H1 (cell line): ENCODE measurements at regions not wholly inside any gene's neighbourhood (a gene's known extent, or its start where the extent isn't known, plus 50 kb on each side); places are given as distances from the start of the nearest gene placed in this dataset.

Experiments used
- CTCF ChIA-PET: fragments of 300-600 bp; sonication (Branson Sonifier 250); formaldehyde crosslinking; loops from one replicate; lab custom pipeline; 2021; ENCODE audit not compliant: partially characterized antibody; lab: Charles Lee
- POLR2A ChIA-PET: fragments of 300-600 bp; sonication (Branson Sonifier 250); formaldehyde crosslinking; loops from one replicate; lab custom pipeline; 2021; ENCODE audit warnings: inconsistent platforms; ENCODE audit not compliant: partially characterized antibody; lab: Charles Lee
- DNase-seq, 2 experiments: peaks; one replicate each; pipeline versions ENCODE4 v3.0.0 to v3.0.0-alpha.2; 2010 to 2022; ENCODE audit warnings: low spot score in 2 of 2, low read depth in 1 of 2, mixed read lengths in 1 of 2
- FAIRE-seq: peaks from 2 replicates; lab custom pipeline; 2011; peaks lifted over from hg19 to GRCh38; lab: Jason Lieb, UNC
- H2AFZ ChIP-seq: 2 replicates; pipeline ENCODE4 v1.8.1; 2012; ENCODE audit warnings: low read length, inconsistent platforms
- H2AK5ac ChIP-seq: 2 replicates; pipeline ENCODE4 v1.6.1; 2013; ENCODE audit warnings: low read depth, low read length
- H2BK120ac ChIP-seq: replicated peaks from 2 replicates; pipeline ENCODE3; 2013; ENCODE audit warnings: low read depth, low read length, inconsistent platforms
- H2BK12ac ChIP-seq: 2 replicates; pipeline ENCODE4 v1.6.1; 2013; ENCODE audit warnings: low read depth, low read length
- H2BK15ac ChIP-seq: 2 replicates; pipeline ENCODE4 v1.6.1; 2013; ENCODE audit warnings: low read length
- H2BK20ac ChIP-seq: 2 replicates; pipeline ENCODE4 v1.6.1; 2013; ENCODE audit warnings: low read length
- H2BK5ac ChIP-seq: 2 replicates; pipeline ENCODE4 v1.6.1; 2013; ENCODE audit warnings: low read depth, low read length
- H3K14ac ChIP-seq: 2 replicates; pipeline ENCODE4 v1.6.1; 2013; ENCODE audit warnings: inconsistent platforms; ENCODE audit not compliant: insufficient read length
- H3K18ac ChIP-seq: 2 replicates; pipeline ENCODE4 v1.6.1; 2013; ENCODE audit warnings: low read length; ENCODE audit errors: extremely low read depth
- H3K23ac ChIP-seq: 2 replicates; pipeline ENCODE4 v1.6.1; 2013; ENCODE audit warnings: inconsistent platforms; ENCODE audit not compliant: insufficient read length
- H3K23me2 ChIP-seq: 2 replicates; pipeline ENCODE4 v1.6.1; 2013; ENCODE audit warnings: low read depth, low read length
- H3K27ac ChIP-seq: 2 replicates; pipeline ENCODE4 v1.6.1; 2011; ENCODE audit warnings: low read depth, low read length, inconsistent platforms
- H3K27me3 ChIP-seq, 4 experiments: replicated peaks in 1 of 4; 1 replicate in 1 of 4; 2 replicates in 3 of 4; pipeline versions ENCODE4 v1.6.1 to v1.8.1; 2011 to 2013; ENCODE audit warnings: low read length in 3 of 4, mild to moderate bottlenecking in 3 of 4, inconsistent platforms in 2 of 4, mixed read lengths in 2 of 4, moderate library complexity in 1 of 4; ENCODE audit not compliant: control insufficient read depth in 3 of 4, insufficient read depth in 3 of 4; ENCODE audit errors: extremely low read depth in 1 of 4
- H3K36me3 ChIP-seq, 4 experiments: 2 replicates each; pipeline versions ENCODE4 v1.6.1 to v1.8.1; 2011 to 2013; ENCODE audit warnings: mild to moderate bottlenecking in 4 of 4, low read length in 3 of 4, moderate library complexity in 2 of 4, control low read depth in 1 of 4, inconsistent platforms in 1 of 4; ENCODE audit not compliant: insufficient read depth in 4 of 4, control insufficient read depth in 2 of 4
- H3K4ac ChIP-seq: replicated peaks from 2 replicates; pipeline ENCODE3; 2013; ENCODE audit warnings: low read length, low read depth, mixed read lengths, inconsistent platforms; ENCODE audit not compliant: insufficient read length
- H3K4me1 ChIP-seq, 4 experiments: replicated peaks in 1 of 4; 1 replicate in 1 of 4; 2 replicates in 3 of 4; pipeline versions ENCODE4 v1.6.1 to v1.8.1; 2011 to 2013; ENCODE audit warnings: low read length in 3 of 4, inconsistent platforms in 2 of 4, mixed read lengths in 1 of 4; ENCODE audit not compliant: insufficient read depth in 4 of 4, control insufficient read depth in 3 of 4
- H3K4me2 ChIP-seq, 2 experiments: 2 replicates each; pipeline versions ENCODE4 v1.6.1 to v1.8.1; 2011 to 2013; ENCODE audit warnings: low read depth in 2 of 2, low read length in 2 of 2, control low read depth in 1 of 2, inconsistent platforms in 1 of 2, mild to moderate bottlenecking in 1 of 2; ENCODE audit not compliant: insufficient read depth in 1 of 2
- H3K4me3 ChIP-seq, 4 experiments: fragments of 200-600, 300-600 bp in 1 of 4; sonication (generic), shearing (Covaris generic), sonication (Bioruptor Twin) in 1 of 4; 2 replicates each; pipeline versions ENCODE4 v1.5.1 to v1.8.1; 2011 to 2016; ENCODE audit warnings: low read length in 4 of 4, low read depth in 3 of 4, control low read depth in 2 of 4, inconsistent platforms in 2 of 4, mild to moderate bottlenecking in 2 of 4, mixed read lengths in 1 of 4, moderate library complexity in 1 of 4; ENCODE audit not compliant: insufficient read depth in 2 of 4; ENCODE audit errors: extremely low read depth in 1 of 4
- H3K56ac ChIP-seq: replicated peaks from 2 replicates; pipeline ENCODE3; 2013; ENCODE audit warnings: low read depth, mild to moderate bottlenecking, mixed read lengths, low read length, inconsistent platforms; ENCODE audit not compliant: insufficient read length
- H3K79me1 ChIP-seq: 2 replicates; pipeline ENCODE4 v1.6.1; 2013; ENCODE audit warnings: low read depth, low read length, control low read depth
- H3K79me2 ChIP-seq, 2 experiments: 2 replicates each; pipeline versions ENCODE4 v1.6.1 to v1.8.1; 2012 to 2013; ENCODE audit warnings: low read length in 2 of 2, mild to moderate bottlenecking in 2 of 2, inconsistent platforms in 1 of 2; ENCODE audit not compliant: insufficient read depth in 2 of 2, control insufficient read depth in 1 of 2
- H3K9ac ChIP-seq, 4 experiments: replicated peaks in 1 of 4; 1 replicate in 1 of 4; 2 replicates in 3 of 4; pipeline versions ENCODE4 v1.6.1 to v1.8.1; 2011 to 2013; ENCODE audit warnings: low read depth in 3 of 4, low read length in 3 of 4, control low read depth in 2 of 4, mild to moderate bottlenecking in 2 of 4, moderate library complexity in 2 of 4, inconsistent platforms in 1 of 4; ENCODE audit errors: extremely low read depth in 1 of 4
- H3K9me3 ChIP-seq, 2 experiments: 2 replicates each; pipeline versions ENCODE4 v1.6.1 to v1.8.1; 2012 to 2013; ENCODE audit warnings: mild to moderate bottlenecking in 2 of 2, moderate library complexity in 2 of 2, control low read depth in 1 of 2, inconsistent platforms in 1 of 2, low read depth in 1 of 2, low read length in 1 of 2, mixed read lengths in 1 of 2; ENCODE audit not compliant: insufficient read depth in 2 of 2
- H4K20me1 ChIP-seq, 2 experiments: replicated peaks in 1 of 2; 2 replicates each; pipeline versions ENCODE3 to v1.8.1; 2011 to 2013; ENCODE audit warnings: inconsistent platforms in 2 of 2, low read length in 2 of 2, mild to moderate bottlenecking in 1 of 2; ENCODE audit not compliant: insufficient read depth in 2 of 2, control insufficient read depth in 1 of 2
- H4K5ac ChIP-seq: 2 replicates; pipeline ENCODE4 v1.6.1; 2013; ENCODE audit warnings: low read length, low read depth, mixed read lengths, inconsistent platforms; ENCODE audit not compliant: insufficient read length
- H4K8ac ChIP-seq: 2 replicates; pipeline ENCODE4 v1.8.0; 2013; ENCODE audit warnings: mild to moderate bottlenecking, moderate library complexity, low read length, inconsistent platforms; ENCODE audit not compliant: insufficient read depth; ENCODE audit errors: extremely low read depth
- H4K91ac ChIP-seq: replicated peaks from 2 replicates; pipeline ENCODE3; 2013; ENCODE audit warnings: low read length, mixed read lengths, inconsistent platforms; ENCODE audit not compliant: insufficient read length
- BACH1 ChIP-seq: IDR thresholded peaks from 2 replicates; pipeline ENCODE4 v1.6.1; 2012; ENCODE audit warnings: low read length, improper control_type of control experiment
- BRCA1 ChIP-seq: IDR thresholded peaks from 2 replicates; pipeline ENCODE4 v1.6.1; 2012; ENCODE audit warnings: low read depth, low read length, improper control_type of control experiment
- CBX8 ChIP-seq: fragments of 300-800, 300-1000 bp; sonication (generic); IDR thresholded peaks from 2 replicates; pipeline ENCODE4 v1.7.1; 2016; ENCODE audit warnings: low read depth, low read length, borderline replicate concordance
- GTF2F1 ChIP-seq: IDR thresholded peaks from 2 replicates; pipeline ENCODE4 v1.6.1; 2012; ENCODE audit warnings: low read depth, low read length, improper control_type of control experiment, borderline replicate concordance
- RBBP5 ChIP-seq: IDR thresholded peaks from 2 replicates; pipeline ENCODE4 v1.7.1; 2012; ENCODE audit warnings: low read depth, mild to moderate bottlenecking, inconsistent platforms, low read length, moderate library complexity, borderline replicate concordance
- RNF2 ChIP-seq: fragments of 200-900, 300-1000 bp; sonication (generic); IDR thresholded peaks from 2 replicates; pipeline ENCODE4 v1.7.1; 2016; ENCODE audit warnings: borderline replicate concordance, low read depth, mild to moderate bottlenecking, antibody characterized with exemption, low read length; ENCODE audit not compliant: poor library complexity, severe bottlenecking; ENCODE audit errors: missing control alignments
- WGBS, 2 experiments: shearing (Covaris generic) in 1 of 2; methylation state at CpG; one replicate each; pipeline versions ENCODE4 v1.1.6 to v1.1.7; 2013 to 2015; ENCODE audit warnings: low lambda C conversion rate in 2 of 2, mixed read lengths in 2 of 2, inconsistent platforms in 1 of 2, low coverage in 1 of 2, missing lambda C conversion rate in 1 of 2; ENCODE audit not compliant: insufficient replicate concordance in 2 of 2, insufficient coverage in 1 of 2, insufficient read length in 1 of 2; ENCODE audit errors: extremely low coverage in 1 of 2, missing lambda C conversion rate in 1 of 2; 5-methylcytosine and 5-hydroxymethylcytosine counted together
- TF ChIP-seq, protein P1 (sequence below): IDR thresholded peaks from 2 replicates; pipeline ENCODE4 v1.6.1; 2012; ENCODE audit warnings: low read length, inconsistent platforms
- TF ChIP-seq, protein P2 (sequence below): IDR thresholded peaks from 2 replicates; pipeline ENCODE4 v1.6.1; 2012; ENCODE audit warnings: inconsistent platforms

DNA sequence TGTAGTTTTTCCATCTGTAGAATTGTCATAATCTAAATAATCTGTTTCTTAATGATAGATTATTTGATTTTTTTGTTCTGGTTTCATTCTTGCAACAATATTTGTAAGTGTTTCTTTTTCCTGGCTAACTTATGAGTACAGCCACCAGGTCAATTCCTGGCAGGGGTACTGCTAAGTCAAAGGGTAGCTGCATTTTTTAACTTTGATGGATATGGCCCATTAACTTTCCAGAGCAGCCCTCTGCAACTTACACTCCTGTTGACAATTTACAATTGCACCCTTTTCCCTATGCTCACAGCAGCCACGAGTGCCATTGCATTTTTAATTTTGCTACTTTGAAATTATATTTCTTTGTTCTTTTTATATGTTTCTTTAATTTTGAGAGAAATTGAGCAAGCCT, 209.3 kb upstream of the CST7 start:
- H3K23ac ChIP-seq, result no peak overlapping the region
- no peak overlapping the region for H3K4me3 ChIP-seq
- no peak overlapping the region for H2BK12ac ChIP-seq
- no peaks in the 10 kb centered on the region for H3K27me3 ChIP-seq
- H3K56ac ChIP-seq, result no peak overlapping the region
- no peak overlapping the region for H2AFZ ChIP-seq
- no peak overlapping the region for H4K5ac ChIP-seq
- WGBS, 2 experiments, result 80% methylated on average over 1 of the region's 1 CpG; no CpG with 5 or more reads in 1 of the 2 experiments
- no peak overlapping the region for H4K91ac ChIP-seq
- H3K4me1 ChIP-seq, result peaks cover 0 to 24% (median 5%) of the 10 kb centered on the region in 4 experiments; a peak in 4 of 7 replicates
- no peak overlapping the region for H2BK20ac ChIP-seq
- no peak overlapping the region for H3K14ac ChIP-seq
- no peak overlapping the region for H3K27ac ChIP-seq
- no peak overlapping the region for H3K9ac ChIP-seq
- no peak overlapping the region for H3K4ac ChIP-seq
- TF ChIP-seq CBX8 (no peak), RBBP5 (no peak), BRCA1 (no peak), RNF2 (no peak), GTF2F1 (no peak), BACH1 (no peak)
- TF ChIP-seq, protein P1, sequence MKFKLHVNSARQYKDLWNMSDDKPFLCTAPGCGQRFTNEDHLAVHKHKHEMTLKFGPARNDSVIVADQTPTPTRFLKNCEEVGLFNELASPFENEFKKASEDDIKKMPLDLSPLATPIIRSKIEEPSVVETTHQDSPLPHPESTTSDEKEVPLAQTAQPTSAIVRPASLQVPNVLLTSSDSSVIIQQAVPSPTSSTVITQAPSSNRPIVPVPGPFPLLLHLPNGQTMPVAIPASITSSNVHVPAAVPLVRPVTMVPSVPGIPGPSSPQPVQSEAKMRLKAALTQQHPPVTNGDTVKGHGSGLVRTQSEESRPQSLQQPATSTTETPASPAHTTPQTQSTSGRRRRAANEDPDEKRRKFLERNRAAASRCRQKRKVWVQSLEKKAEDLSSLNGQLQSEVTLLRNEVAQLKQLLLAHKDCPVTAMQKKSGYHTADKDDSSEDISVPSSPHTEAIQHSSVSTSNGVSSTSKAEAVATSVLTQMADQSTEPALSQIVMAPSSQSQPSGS, result no peak
- TF ChIP-seq, protein P2, sequence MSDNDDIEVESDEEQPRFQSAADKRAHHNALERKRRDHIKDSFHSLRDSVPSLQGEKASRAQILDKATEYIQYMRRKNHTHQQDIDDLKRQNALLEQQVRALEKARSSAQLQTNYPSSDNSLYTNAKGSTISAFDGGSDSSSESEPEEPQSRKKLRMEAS, result no peak
- no peaks in the 10 kb centered on the region for H3K23me2 ChIP-seq
- no peak overlapping the region for H2BK120ac ChIP-seq
- H3K9me3 ChIP-seq, result no peaks in the 10 kb centered on the region
- ChIA-PET CTCF (no interaction called here), POLR2A (no interaction called here)
- H3K4me2 ChIP-seq, result no peak overlapping the region
- DNase-seq (no peak), FAIRE-seq (no peak)
- no peak overlapping the region for H2BK15ac ChIP-seq
- no peaks in the 10 kb centered on the region for H4K20me1 ChIP-seq
- no peaks in the 10 kb centered on the region for H3K79me1 ChIP-seq
- H3K79me2 ChIP-seq, result no peaks in the 10 kb centered on the region
- H4K8ac ChIP-seq, result no peak overlapping the region
- no peak overlapping the region for H2AK5ac ChIP-seq
- H2BK5ac ChIP-seq, result no peak overlapping the region
- no peaks in the 10 kb centered on the region for H3K36me3 ChIP-seq
- H3K18ac ChIP-seq, result no peak overlapping the region
